OCI-LY1 (cell line): ENCODE measurements at regions not wholly inside any gene's neighbourhood (a gene's known extent, or its start where the extent isn't known, plus 50 kb on each side); places are given as distances from the start of the nearest gene placed in this dataset.

Experiments
- EZH2 ChIP-seq: fragments of 200-600 bp; sonication (generic), shearing (Covaris generic); IDR thresholded peaks from 2 replicates; pipeline ENCODE4 v1.8.0; 2017; ENCODE audit warnings: borderline replicate concordance, mixed run types, mild to moderate bottlenecking, antibody characterized with exemption, low read length, moderate library complexity, mixed read lengths
- TF ChIP-seq, protein P1 (sequence below): fragments of 200-600 bp; sonication (generic), shearing (Covaris generic); IDR thresholded peaks from 2 replicates; pipeline ENCODE4 v1.5.1; 2017; ENCODE audit warnings: mild to moderate bottlenecking, antibody characterized with exemption, low read length, moderate library complexity, mixed read lengths

DNA sequence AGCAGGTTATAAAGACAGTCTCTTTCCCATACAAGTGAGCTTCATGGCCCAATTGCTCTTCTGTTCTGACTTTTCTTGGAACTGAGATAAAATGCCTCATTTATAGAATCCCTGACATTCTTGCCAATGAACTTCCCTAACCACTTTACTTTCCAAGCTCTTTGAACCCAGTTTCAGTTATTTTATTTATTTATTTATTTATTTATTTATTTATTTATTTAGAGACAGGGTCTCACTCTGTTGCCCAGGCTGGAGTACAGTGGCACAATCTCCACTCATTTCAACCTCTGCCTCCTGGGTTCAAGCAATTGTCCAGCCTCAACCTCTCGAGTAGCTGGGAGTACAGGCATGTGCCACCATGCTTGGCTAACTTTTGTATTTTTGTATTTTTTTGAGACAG is 138.5 kb upstream of the ZNF184 start:
- TF ChIP-seq, protein P1, sequence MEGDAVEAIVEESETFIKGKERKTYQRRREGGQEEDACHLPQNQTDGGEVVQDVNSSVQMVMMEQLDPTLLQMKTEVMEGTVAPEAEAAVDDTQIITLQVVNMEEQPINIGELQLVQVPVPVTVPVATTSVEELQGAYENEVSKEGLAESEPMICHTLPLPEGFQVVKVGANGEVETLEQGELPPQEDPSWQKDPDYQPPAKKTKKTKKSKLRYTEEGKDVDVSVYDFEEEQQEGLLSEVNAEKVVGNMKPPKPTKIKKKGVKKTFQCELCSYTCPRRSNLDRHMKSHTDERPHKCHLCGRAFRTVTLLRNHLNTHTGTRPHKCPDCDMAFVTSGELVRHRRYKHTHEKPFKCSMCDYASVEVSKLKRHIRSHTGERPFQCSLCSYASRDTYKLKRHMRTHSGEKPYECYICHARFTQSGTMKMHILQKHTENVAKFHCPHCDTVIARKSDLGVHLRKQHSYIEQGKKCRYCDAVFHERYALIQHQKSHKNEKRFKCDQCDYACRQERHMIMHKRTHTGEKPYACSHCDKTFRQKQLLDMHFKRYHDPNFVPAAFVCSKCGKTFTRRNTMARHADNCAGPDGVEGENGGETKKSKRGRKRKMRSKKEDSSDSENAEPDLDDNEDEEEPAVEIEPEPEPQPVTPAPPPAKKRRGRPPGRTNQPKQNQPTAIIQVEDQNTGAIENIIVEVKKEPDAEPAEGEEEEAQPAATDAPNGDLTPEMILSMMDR = no peak
- no peak for TF ChIP-seq EZH2
